ENCODE measurements at regions not wholly inside any gene's neighbourhood (a gene's known extent, or its start where the extent isn't known, plus 50 kb on each side); places are given as distances from the start of the nearest gene placed in this dataset.
"Not testable (repeated sequence)": the region's sequence is repeated elsewhere in the genome, so short reads cannot be mapped to it uniquely, and the experiment has no call there.

GRCh38 chr12:38431921-38432320 is 115.3 kb downstream of the ALG10B start:
- Histone ChIP-seq H3K4me3 (ENCODE audit: low read depth, low read length) (no peak overlapping the region), H3K36me3 (ENCODE audit: control insufficient read depth in 2 of 2, insufficient read depth in 1 of 2, low read length in 2 of 2) (no peaks in the 10 kb centered on the region), H3K9me3 (ENCODE audit: control insufficient read depth, insufficient read depth, low read depth, low read length) (no peaks in the 10 kb centered on the region), H3K4me1 (ENCODE audit: control insufficient read depth, insufficient read depth, low read length) (no peaks in the 10 kb centered on the region), H3K27ac (ENCODE audit: extremely low read depth, low read depth, low read length) (no peak overlapping the region)
- ChIA-PET CTCF (no interaction called here), POLR2A (no interaction called here)
- no peak for TF ChIP-seq TCF7L2 (IDR thresholded peaks at IDR 0.05; ENCODE audit: borderline replicate concordance, low read depth, low read length)
- no peak for TF ChIP-seq ZNF16 (tag by site-specific recombination; IDR thresholded peaks at IDR 0.05; ENCODE audit: low read depth)
- TF ChIP-seq ZNF530 (tag by site-specific recombination; IDR thresholded peaks at IDR 0.05; ENCODE audit: low read depth), result no peak
- no peak for TF ChIP-seq CTCF (tag by site-specific recombination; IDR thresholded peaks at IDR 0.05)
- no peak for TF ChIP-seq ZNF585B (tag by site-specific recombination; IDR thresholded peaks at IDR 0.05)
- no peak for TF ChIP-seq ZNF660 (tag by site-specific recombination; IDR thresholded peaks at IDR 0.05)

GRCh38 chr12:38441871-38442281 is 125.3 kb downstream of the ALG10B start:
- H3K27ac ChIP-seq (ENCODE audit: extremely low read depth, low read depth, low read length); H3K9me3 ChIP-seq (ENCODE audit: control insufficient read depth, insufficient read depth, low read depth, low read length); CTCF ChIA-PET; H3K4me3 ChIP-seq (ENCODE audit: low read depth, low read length); H3K36me3 ChIP-seq (ENCODE audit: control insufficient read depth in 2 of 2, insufficient read depth in 1 of 2, low read length in 2 of 2); H3K4me1 ChIP-seq (ENCODE audit: control insufficient read depth, insufficient read depth, low read length); POLR2A ChIA-PET: not testable (repeated sequence)

- TF ChIP-seq ZFHX2 (tag by site-specific recombination; conservative IDR thresholded peaks at IDR 0.05), result no peak
- TF ChIP-seq ZNF423 (tag by site-specific recombination; IDR thresholded peaks at IDR 0.05), result no peak
- no peak for TF ChIP-seq ZNF132 (tag by site-specific recombination; IDR thresholded peaks at IDR 0.05; ENCODE audit: borderline replicate concordance)
- no peak for TF ChIP-seq ZSCAN5A (tag by site-specific recombination; IDR thresholded peaks at IDR 0.05)
- TF ChIP-seq ZNF530 (tag by site-specific recombination; IDR thresholded peaks at IDR 0.05; ENCODE audit: low read depth), result no peak
- Histone ChIP-seq H3K36me3 (ENCODE audit: control insufficient read depth in 2 of 2, insufficient read depth in 1 of 2, low read length in 2 of 2) (no peaks in the 10 kb centered on the region), H3K9me3 (ENCODE audit: control insufficient read depth, insufficient read depth, low read depth, low read length) (no peaks in the 10 kb centered on the region), H3K4me1 (ENCODE audit: control insufficient read depth, insufficient read depth, low read length) (0 out of 2 replicates have a peak, but pooled peaks cover 3% of the 10 kb centered on the region), H3K4me3 (ENCODE audit: low read depth, low read length) (no peak overlapping the region), H3K27ac (ENCODE audit: extremely low read depth, low read depth, low read length) (no peak overlapping the region)
- ChIA-PET CTCF (no interaction called here), POLR2A (no interaction called here)
Observed at GRCh38 chr12:38445040-38445439, 128.5 kb downstream of the ALG10B start.

- no peak overlapping the region for H3K4me3 ChIP-seq (ENCODE audit: low read depth, low read length)
- 0 out of 2 replicates have a peak, but pooled peaks cover 3% of the 10 kb centered on the region for H3K4me1 ChIP-seq (ENCODE audit: control insufficient read depth, insufficient read depth, low read length)
- no peak overlapping the region for H3K27ac ChIP-seq (ENCODE audit: extremely low read depth, low read depth, low read length)
- POLR2A ChIA-PET, result no interaction called here
- CTCF ChIA-PET, result no interaction called here
- H3K36me3 ChIP-seq (ENCODE audit: control insufficient read depth in 2 of 2, insufficient read depth in 1 of 2, low read length in 2 of 2), result no peaks in the 10 kb centered on the region
- no peaks in the 10 kb centered on the region for H3K9me3 ChIP-seq (ENCODE audit: control insufficient read depth, insufficient read depth, low read depth, low read length)
- TF ChIP-seq SALL2 (tag by site-specific recombination; IDR thresholded peaks at IDR 0.05; ENCODE audit: borderline replicate concordance) (no peak), ZBTB21 (tag by site-specific recombination; IDR thresholded peaks at IDR 0.05) (no peak), ZFP3 (tag by site-specific recombination; IDR thresholded peaks at IDR 0.05; ENCODE audit: low read depth) (no peak), ZNF24 (tag by site-specific recombination; IDR thresholded peaks at IDR 0.05) (no peak), ZBTB48 (tag by site-specific recombination; IDR thresholded peaks at IDR 0.05) (no peak), ZNF404 (tag by site-specific recombination; IDR thresholded peaks at IDR 0.05) (no peak), KLF16 (tag by site-specific recombination; IDR thresholded peaks at IDR 0.05) (no peak), ZNF350 (tag by site-specific recombination; IDR thresholded peaks at IDR 0.05) (no peak), SETDB1 (IDR thresholded peaks at IDR 0.05; ENCODE audit: insufficient read length, low read length) (no peak)
- TF ChIP-seq, protein P1, sequence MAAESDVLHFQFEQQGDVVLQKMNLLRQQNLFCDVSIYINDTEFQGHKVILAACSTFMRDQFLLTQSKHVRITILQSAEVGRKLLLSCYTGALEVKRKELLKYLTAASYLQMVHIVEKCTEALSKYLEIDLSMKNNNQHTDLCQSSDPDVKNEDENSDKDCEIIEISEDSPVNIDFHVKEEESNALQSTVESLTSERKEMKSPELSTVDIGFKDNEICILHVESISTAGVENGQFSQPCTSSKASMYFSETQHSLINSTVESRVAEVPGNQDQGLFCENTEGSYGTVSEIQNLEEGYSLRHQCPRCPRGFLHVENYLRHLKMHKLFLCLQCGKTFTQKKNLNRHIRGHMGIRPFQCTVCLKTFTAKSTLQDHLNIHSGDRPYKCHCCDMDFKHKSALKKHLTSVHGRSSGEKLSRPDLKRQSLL (tag by site-specific recombination; IDR thresholded peaks at IDR 0.05), result no peak
- TF ChIP-seq, protein P2, sequence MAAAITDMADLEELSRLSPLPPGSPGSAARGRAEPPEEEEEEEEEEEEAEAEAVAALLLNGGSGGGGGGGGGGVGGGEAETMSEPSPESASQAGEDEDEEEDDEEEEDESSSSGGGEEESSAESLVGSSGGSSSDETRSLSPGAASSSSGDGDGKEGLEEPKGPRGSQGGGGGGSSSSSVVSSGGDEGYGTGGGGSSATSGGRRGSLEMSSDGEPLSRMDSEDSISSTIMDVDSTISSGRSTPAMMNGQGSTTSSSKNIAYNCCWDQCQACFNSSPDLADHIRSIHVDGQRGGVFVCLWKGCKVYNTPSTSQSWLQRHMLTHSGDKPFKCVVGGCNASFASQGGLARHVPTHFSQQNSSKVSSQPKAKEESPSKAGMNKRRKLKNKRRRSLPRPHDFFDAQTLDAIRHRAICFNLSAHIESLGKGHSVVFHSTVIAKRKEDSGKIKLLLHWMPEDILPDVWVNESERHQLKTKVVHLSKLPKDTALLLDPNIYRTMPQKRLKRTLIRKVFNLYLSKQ (tag by site-specific recombination; IDR thresholded peaks at IDR 0.05; ENCODE audit: borderline replicate concordance), result no peak
Observed at GRCh38 chr12:38448991-38449390, 132.4 kb downstream of the ALG10B start.
